Adrenal gland (tissue), 9 donors: ENCODE measurements at regions not wholly inside any gene's neighbourhood (a gene's known extent, or its start where the extent isn't known, plus 50 kb on each side); places are given as distances from the start of the nearest gene placed in this dataset.
A peak's percentile ranks its signal among the peaks of the same experiment; 100 is the strongest.
"Not testable (repeated sequence)": the region's sequence is repeated elsewhere in the genome, so short reads cannot be mapped to it uniquely, and the experiment has no call there.

Experiments
- DNase-seq, 7 donors: peaks; one replicate each; pipeline ENCODE4 v3.0.0-alpha.2; 2019 to 2020
- H3K27ac ChIP-seq, 5 donors: fragments of 200-600 bp; sonication (generic) in 4 of 5; 1 replicate in 3 of 5; 2 replicates in 2 of 5; pipeline versions ENCODE4 v1.5.1 to v1.8.0; 2016 to 2020; ENCODE audit warnings: mild to moderate bottlenecking in 1 of 5
- H3K27me3 ChIP-seq: fragments of 200-600 bp; 2 replicates; pipeline ENCODE4 v1.8.0; 2021
- H3K36me3 ChIP-seq, 2 donors: fragments of 200-600 bp; replicated peaks in 1 of 2; 1 replicate in 1 of 2; 2 replicates in 1 of 2; pipeline versions ENCODE4 v1.5.1 to v1.8.0; 2018 to 2022
- H3K4me1 ChIP-seq, 2 donors: fragments of 200-600 bp; replicated peaks in 1 of 2; 1 replicate in 1 of 2; 2 replicates in 1 of 2; pipeline versions ENCODE4 v1.5.1 to v1.8.0; 2018 to 2021
- H3K4me3 ChIP-seq, 4 donors: fragments of 200-600 bp; sonication (generic) in 3 of 4; one replicate each; pipeline ENCODE4 v1.5.1; 2016 to 2018
- H3K9me3 ChIP-seq, 3 donors: fragments of 200-600 bp; sonication (generic) in 1 of 3; replicated peaks in 1 of 3; 1 replicate in 2 of 3; 2 replicates in 1 of 3; pipeline versions ENCODE4 v1.5.1 to v1.8.0; 2016 to 2021
- CTCF ChIP-seq, 6 experiments: fragments of 450-650 bp in 4 of 6; fragments of 200-600 bp in 2 of 6; sonication (generic) in 1 of 6; IDR thresholded peaks; 1 replicate in 5 of 6; 2 replicates in 1 of 6; pipeline versions ENCODE4 v1.5.1 to v1.8.0; 2016 to 2021; ENCODE audit warnings: antibody characterized with exemption in 6 of 6, mild to moderate bottlenecking in 2 of 6, moderate library complexity in 1 of 6
- POLR2A ChIP-seq, 2 donors: fragments of 450-650 bp; IDR thresholded peaks; one replicate each; pipeline ENCODE4 v1.6.1; 2017; ENCODE audit warnings: antibody characterized with exemption in 2 of 2, mild to moderate bottlenecking in 2 of 2, moderate library complexity in 1 of 2
- WGBS, 4 donors: extraction: QIAGEN DNeasy Blood & Tissue Kit in 2 of 4; methylation state at CpG; one replicate each; pipeline versions ENCODE4 v1.1.5 to v1.1.7; 2013 to 2017; 5-methylcytosine and 5-hydroxymethylcytosine counted together
- intact Hi-C, 2 donors: fragments of 100-400 bp; cut with DNase I; formaldehyde crosslinking; loops; one replicate each; pipeline versions ENCODE4 v1.14.1 to v1.15.0; 2022 to 2023
- donor health status: healthy with polysubstance abuse.
- donor health status: Bipolar disorder and iron deficiency.
- donor health status: DM: yes; HTN: yes; CAD: no.
- donor health status: DM: no; HTN: no; CAD: no.
- donor health status: DM: no; HTN: no; CAD: no.

- 51 to 61% (median 59%) methylated on average over 6 of the region's 6 CpGs for WGBS, 4 donors
- H3K27me3 ChIP-seq: no peaks in the 10 kb centered on the region
- intact Hi-C loops: no loop called here
- no peak for TF ChIP-seq POLR2A (IDR thresholded peaks at IDR 0.05)
- TF ChIP-seq CTCF (IDR thresholded peaks at IDR 0.05): no peak
- H3K4me3 ChIP-seq: no peak overlapping the region
- no peaks in the 10 kb centered on the region for H3K9me3 ChIP-seq
- no peaks in the 10 kb centered on the region for H3K36me3 ChIP-seq
- H3K4me1 ChIP-seq: no peaks in the 10 kb centered on the region
- no peak overlapping the region for H3K27ac ChIP-seq
- no peak for DNase-seq
These were observed 404.8 kb downstream of the THBS2 start for GRCh38 chr6:168848797-168849196.

- intact Hi-C loops: no loop called here
- Histone ChIP-seq H3K27ac (no peak overlapping the region), H3K4me3 (no peak overlapping the region), H3K36me3 (no peaks in the 10 kb centered on the region), H3K27me3 (no peaks in the 10 kb centered on the region), H3K9me3 (no peaks in the 10 kb centered on the region), H3K4me1 (no peaks in the 10 kb centered on the region)
- no peak for DNase-seq
- WGBS, 4 donors: 76 to 81% (median 80%) methylated on average over 18 to 20 of the region's 20 CpGs
- TF ChIP-seq POLR2A (IDR thresholded peaks at IDR 0.05) (no peak), CTCF (IDR thresholded peaks at IDR 0.05) (no peak)
These were observed 404.0 kb downstream of the SMOC2 start for GRCh38 chr6:168844821-168845609.

GRCh38 chr6:168842632-168843212 is 401.7 kb downstream of the SMOC2 start:
- H3K4me1 ChIP-seq, DNase-seq, intact Hi-C loops, H3K4me3 ChIP-seq, H3K27ac ChIP-seq, H3K36me3 ChIP-seq, H3K27me3 ChIP-seq, H3K9me3 ChIP-seq: not testable (repeated sequence)
- 82 to 87% (median 86%) methylated on average over 25 to 31 of the region's 31 CpGs; no CpG with 5 or more reads in 1 of the 4 donors for WGBS, 4 donors

GRCh38 chr6:168841609-168842278 is 400.8 kb downstream of the SMOC2 start:
- WGBS, 4 donors: 66 to 76% (median 72%) methylated on average over 12 to 15 of the region's 15 CpGs
- no peak for DNase-seq
- intact Hi-C loops: no loop called here

GRCh38 chr6:168840932-168841331 is 399.9 kb downstream of the SMOC2 start:
- peak in 2 of 7 donors; percentile 40 to 84 for DNase-seq
- 66 to 86% (median 79%) methylated on average over 20 to 40 of the region's 40 CpGs for WGBS, 4 donors

More at GRCh38 chr6:168841609-168842278, 400.8 kb downstream of the SMOC2 start:
- H3K27ac ChIP-seq: no peak overlapping the region
- no peak for TF ChIP-seq POLR2A (IDR thresholded peaks at IDR 0.05)
- TF ChIP-seq CTCF (IDR thresholded peaks at IDR 0.05): no peak
- H3K9me3 ChIP-seq: no peaks in the 10 kb centered on the region
- H3K36me3 ChIP-seq: no peaks in the 10 kb centered on the region
- no peaks in the 10 kb centered on the region for H3K4me1 ChIP-seq
- no peaks in the 10 kb centered on the region for H3K27me3 ChIP-seq
- no peak overlapping the region for H3K4me3 ChIP-seq

GRCh38 chr6:168840299-168840698 is 399.3 kb downstream of the SMOC2 start:
- H3K36me3 ChIP-seq, H3K27me3 ChIP-seq, H3K9me3 ChIP-seq, intact Hi-C loops, H3K27ac ChIP-seq, H3K4me3 ChIP-seq, H3K4me1 ChIP-seq: not testable (repeated sequence)
- WGBS, 4 donors: 78 to 89% (median 88%) methylated on average over 14 to 21 of the region's 25 CpGs; no CpG with 5 or more reads in 1 of the 4 donors
- peak in 1 of 7 donors; percentile 65 for DNase-seq

More at GRCh38 chr6:168840932-168841331, 399.9 kb downstream of the SMOC2 start:
- H3K27ac ChIP-seq, intact Hi-C loops, H3K27me3 ChIP-seq, H3K4me1 ChIP-seq, H3K36me3 ChIP-seq, H3K9me3 ChIP-seq, H3K4me3 ChIP-seq: not testable (repeated sequence)
